ENCODE measurements at regions not wholly inside any gene's neighbourhood (a gene's known extent, or its start where the extent isn't known, plus 50 kb on each side); places are given as distances from the start of the nearest gene placed in this dataset.

DNA sequence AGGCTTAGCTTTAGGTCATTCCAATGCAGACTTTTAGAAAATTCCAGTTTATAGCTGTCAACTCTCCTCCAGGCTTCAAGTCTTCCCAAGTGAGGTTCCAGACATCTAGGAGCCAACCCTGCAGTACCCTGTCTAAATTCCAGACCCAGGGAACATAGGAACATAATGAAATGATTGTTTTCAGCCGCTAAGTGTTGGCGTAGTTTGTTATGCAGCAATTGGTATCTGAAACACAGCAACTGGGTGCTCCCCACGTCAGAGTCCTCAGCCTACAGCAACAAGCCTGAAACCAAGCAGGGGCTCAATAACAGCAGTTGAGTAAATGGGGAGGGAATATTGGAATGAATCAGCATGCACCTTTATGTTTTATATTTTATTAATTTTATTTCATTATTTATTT, 66.8 kb downstream of the BOD1 start:
- no peaks in the 10 kb centered on the region for H3K4me1 ChIP-seq (replicated peaks in 1 of 4; ENCODE audit: control insufficient read depth in 3 of 4, insufficient read depth in 4 of 4, low read length in 3 of 4)
- no peak overlapping the region for H3K4me3 ChIP-seq (ENCODE audit: extremely low read depth in 1 of 4, insufficient read depth in 2 of 4, low read depth in 3 of 4, low read length in 4 of 4)
- H4K5ac ChIP-seq (ENCODE audit: insufficient read length, low read depth, low read length) = no peak overlapping the region
- H3K79me1 ChIP-seq (ENCODE audit: low read depth, low read length) = no peaks in the 10 kb centered on the region
- no peak overlapping the region for H2AK5ac ChIP-seq (ENCODE audit: low read depth, low read length)
- DNase-seq (ENCODE audit: low read depth in 1 of 2, low spot score in 2 of 2) (no peak), FAIRE-seq (no peak)
- H3K36me3 ChIP-seq (ENCODE audit: control insufficient read depth in 2 of 4, insufficient read depth in 4 of 4, low read length in 3 of 4) = no peaks in the 10 kb centered on the region
- H3K56ac ChIP-seq (replicated peaks; ENCODE audit: insufficient read length, low read depth, low read length) = no peak overlapping the region
- H2BK120ac ChIP-seq (replicated peaks; ENCODE audit: low read depth, low read length) = no peak overlapping the region
- H3K14ac ChIP-seq (ENCODE audit: insufficient read length) = no peak overlapping the region
- no peak overlapping the region for H2AFZ ChIP-seq (ENCODE audit: low read length)
- H2BK12ac ChIP-seq (ENCODE audit: low read depth, low read length) = no peak overlapping the region
- H3K18ac ChIP-seq (ENCODE audit: extremely low read depth, low read length) = no peak overlapping the region
- H3K79me2 ChIP-seq (ENCODE audit: control insufficient read depth in 1 of 2, insufficient read depth in 2 of 2, low read length in 2 of 2) = no peaks in the 10 kb centered on the region
- ChIA-PET CTCF (ENCODE audit: partially characterized antibody) (no interaction called here), POLR2A (ENCODE audit: partially characterized antibody) (no interaction called here)
- H3K23ac ChIP-seq (ENCODE audit: insufficient read length) = no peak overlapping the region
- no peaks in the 10 kb centered on the region; the same call in 1 of the 2 replicates for H3K23me2 ChIP-seq (ENCODE audit: low read depth, low read length)
- no peaks in the 10 kb centered on the region for H4K20me1 ChIP-seq (replicated peaks in 1 of 2; ENCODE audit: control insufficient read depth in 1 of 2, insufficient read depth in 2 of 2, low read length in 2 of 2)
- WGBS, 2 experiments (ENCODE audit: extremely low coverage in 1 of 2, insufficient coverage in 1 of 2, insufficient read length in 1 of 2, insufficient replicate concordance in 2 of 2, low coverage in 1 of 2, low lambda C conversion rate in 2 of 2, missing lambda C conversion rate in 1 of 2) = 89% methylated on average over 3 of the region's 3 CpGs; no CpG with 5 or more reads in 1 of the 2 experiments
- H2BK15ac ChIP-seq (ENCODE audit: low read length) = no peak overlapping the region
- H4K91ac ChIP-seq (replicated peaks; ENCODE audit: insufficient read length, low read length) = no peak overlapping the region
- H2BK20ac ChIP-seq (ENCODE audit: low read length) = no peak overlapping the region
- no peak overlapping the region for H3K27ac ChIP-seq (ENCODE audit: low read depth, low read length)
- H3K4me2 ChIP-seq (ENCODE audit: insufficient read depth in 1 of 2, low read depth in 2 of 2, low read length in 2 of 2) = no peak overlapping the region
- H4K8ac ChIP-seq (ENCODE audit: extremely low read depth, insufficient read depth, low read length) = no peak overlapping the region
- H3K4ac ChIP-seq (replicated peaks; ENCODE audit: insufficient read length, low read depth, low read length) = no peak overlapping the region
- no peak overlapping the region for H2BK5ac ChIP-seq (ENCODE audit: low read depth, low read length)
- H3K9ac ChIP-seq (replicated peaks in 1 of 4; ENCODE audit: extremely low read depth in 1 of 4, low read depth in 3 of 4, low read length in 3 of 4) = no peak overlapping the region
- no peaks in the 10 kb centered on the region for H3K9me3 ChIP-seq (ENCODE audit: insufficient read depth in 2 of 2, low read depth in 1 of 2, low read length in 1 of 2)
- no peaks in the 10 kb centered on the region; a peak in 1 of 7 replicates for H3K27me3 ChIP-seq (replicated peaks in 1 of 4; ENCODE audit: control insufficient read depth in 3 of 4, extremely low read depth in 1 of 4, insufficient read depth in 3 of 4, low read length in 3 of 4)
- TF ChIP-seq JUN (IDR thresholded peaks at IDR 0.05; ENCODE audit: low read depth, low read length) (no peak), RBBP5 (IDR thresholded peaks at IDR 0.05; ENCODE audit: borderline replicate concordance, low read depth, low read length) (no peak), PHF8 (conservative IDR thresholded peaks at IDR 0.05; ENCODE audit: low read depth, low read length) (no peak), RXRA (IDR thresholded peaks at IDR 0.05; ENCODE audit: insufficient read depth, low read depth, low read length) (no peak), CBX5 (IDR thresholded peaks at IDR 0.05; ENCODE audit: low read depth, low read length) (no peak), SIN3A (conservative IDR thresholded peaks at IDR 0.05 in 1 of 2, IDR thresholded peaks at IDR 0.05 in 1 of 2; ENCODE audit: low read depth in 1 of 2, low read length in 2 of 2) (no peak), EP300 (IDR thresholded peaks at IDR 0.05; ENCODE audit: borderline replicate concordance in 1 of 2, low read depth in 2 of 2, low read length in 2 of 2) (no peak), SIRT6 (IDR thresholded peaks at IDR 0.05; ENCODE audit: low read length) (no peak), CHD2 (IDR thresholded peaks at IDR 0.05; ENCODE audit: low read length) (no peak), BRCA1 (IDR thresholded peaks at IDR 0.05; ENCODE audit: low read depth, low read length) (no peak), CREB1 (IDR thresholded peaks at IDR 0.05) (no peak), SP1 (IDR thresholded peaks at IDR 0.05; ENCODE audit: low read depth, low read length) (no peak)
- TF ChIP-seq, protein P1, sequence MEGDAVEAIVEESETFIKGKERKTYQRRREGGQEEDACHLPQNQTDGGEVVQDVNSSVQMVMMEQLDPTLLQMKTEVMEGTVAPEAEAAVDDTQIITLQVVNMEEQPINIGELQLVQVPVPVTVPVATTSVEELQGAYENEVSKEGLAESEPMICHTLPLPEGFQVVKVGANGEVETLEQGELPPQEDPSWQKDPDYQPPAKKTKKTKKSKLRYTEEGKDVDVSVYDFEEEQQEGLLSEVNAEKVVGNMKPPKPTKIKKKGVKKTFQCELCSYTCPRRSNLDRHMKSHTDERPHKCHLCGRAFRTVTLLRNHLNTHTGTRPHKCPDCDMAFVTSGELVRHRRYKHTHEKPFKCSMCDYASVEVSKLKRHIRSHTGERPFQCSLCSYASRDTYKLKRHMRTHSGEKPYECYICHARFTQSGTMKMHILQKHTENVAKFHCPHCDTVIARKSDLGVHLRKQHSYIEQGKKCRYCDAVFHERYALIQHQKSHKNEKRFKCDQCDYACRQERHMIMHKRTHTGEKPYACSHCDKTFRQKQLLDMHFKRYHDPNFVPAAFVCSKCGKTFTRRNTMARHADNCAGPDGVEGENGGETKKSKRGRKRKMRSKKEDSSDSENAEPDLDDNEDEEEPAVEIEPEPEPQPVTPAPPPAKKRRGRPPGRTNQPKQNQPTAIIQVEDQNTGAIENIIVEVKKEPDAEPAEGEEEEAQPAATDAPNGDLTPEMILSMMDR (IDR thresholded peaks at IDR 0.05; ENCODE audit: control extremely low read depth in 1 of 3, insufficient read depth in 1 of 3, low read depth in 1 of 3, low read length in 3 of 3) = no peak

Measured in H1 (cell line).